ENCODE measurements at regions not wholly inside any gene's neighbourhood (a gene's known extent, or its start where the extent isn't known, plus 50 kb on each side); places are given as distances from the start of the nearest gene placed in this dataset.

DNA sequence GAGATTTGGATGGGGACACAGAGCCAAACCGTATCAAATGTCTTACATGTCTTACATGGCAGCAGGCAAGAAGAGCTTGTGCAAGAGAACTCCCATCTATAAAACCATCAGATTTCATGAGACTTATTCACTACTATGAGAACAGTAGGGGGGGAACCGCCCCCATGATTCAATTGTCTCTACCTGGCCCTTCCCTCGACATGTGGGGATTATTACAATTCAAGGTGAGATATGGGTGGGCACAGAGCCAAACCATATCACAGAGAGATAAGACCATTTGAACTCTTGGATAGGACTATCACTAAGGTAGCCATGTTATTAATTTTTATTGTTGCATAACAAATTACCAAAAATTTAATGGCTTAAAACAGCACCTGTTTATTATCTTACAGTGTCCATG is 611.7 kb downstream of the SOX6 start:
- H3K79me2 ChIP-seq (ENCODE audit: insufficient read depth, low read length): no peaks in the 10 kb centered on the region
- H3K36me3 ChIP-seq (replicated peaks in 1 of 2; ENCODE audit: control insufficient read depth in 1 of 2, insufficient read depth in 2 of 2, low read length in 2 of 2): no peaks in the 10 kb centered on the region
- H3K4me1 ChIP-seq (ENCODE audit: insufficient read depth, low read length): no peaks in the 10 kb centered on the region
- ATAC-seq (no peak), FAIRE-seq (no peak), DNase-seq (ENCODE audit: low spot score) (no peak)
- in situ Hi-C loops (cut with HindIII; ENCODE audit: extremely low pct_ligation_motif_present, low pct_unique_long_range_greater_than_20kb) (no loop called here), intact Hi-C loops (cut with micrococcal nuclease; ENCODE audit: unreplicated experiment) (no loop called here)
- H3K9ac ChIP-seq (ENCODE audit: insufficient read depth, low read depth, low read length): no peak overlapping the region
- H3K4me3 ChIP-seq (replicated peaks in 1 of 3; ENCODE audit: insufficient read depth in 1 of 3, low read depth in 2 of 3, low read length in 3 of 3): no peak overlapping the region
- ChIA-PET POLR2A (no interaction called here), CTCF (ENCODE audit: low intra/inter-chr PET ratio, low total read pairs) (no interaction called here)
- no TSS peak for BruUV-seq (replicated peaks)
- H3K27ac ChIP-seq (ENCODE audit: extremely low read length, insufficient read depth, low read length): no peak overlapping the region
- WGBS (ENCODE audit: low lambda C conversion rate): 0% methylated on average over 3 of the region's 3 CpGs
- no peaks in the 10 kb centered on the region for H3K9me3 ChIP-seq (ENCODE audit: low read length)
- H3K4me2 ChIP-seq (ENCODE audit: low read depth, low read length): no peak overlapping the region
- TF ChIP-seq ZNF260 (CRISPR knock-in tag; IDR thresholded peaks at IDR 0.05; ENCODE audit: borderline replicate concordance, low read depth) (no peak), BRD4 (CRISPR knock-in tag; IDR thresholded peaks at IDR 0.05) (no peak)
- TF ChIP-seq, protein P1, sequence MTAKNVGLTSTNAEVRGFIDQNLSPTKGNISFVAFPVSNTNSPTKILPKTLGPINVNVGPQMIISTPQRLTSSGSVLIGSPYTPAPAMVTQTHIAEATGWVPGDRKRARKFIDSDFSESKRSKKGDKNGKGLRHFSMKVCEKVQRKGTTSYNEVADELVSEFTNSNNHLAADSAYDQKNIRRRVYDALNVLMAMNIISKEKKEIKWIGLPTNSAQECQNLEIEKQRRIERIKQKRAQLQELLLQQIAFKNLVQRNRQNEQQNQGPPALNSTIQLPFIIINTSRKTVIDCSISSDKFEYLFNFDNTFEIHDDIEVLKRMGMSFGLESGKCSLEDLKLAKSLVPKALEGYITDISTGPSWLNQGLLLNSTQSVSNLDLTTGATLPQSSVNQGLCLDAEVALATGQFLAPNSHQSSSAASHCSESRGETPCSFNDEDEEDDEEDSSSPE (CRISPR knock-in tag; IDR thresholded peaks at IDR 0.05): no peak
- H2AFZ ChIP-seq (ENCODE audit: low read length): no peak overlapping the region
- no peaks in the 10 kb centered on the region for H3K27me3 ChIP-seq (ENCODE audit: control insufficient read depth in 1 of 2, insufficient read depth in 2 of 2, low read length in 2 of 2)
- no peaks in the 10 kb centered on the region for H4K20me1 ChIP-seq (ENCODE audit: insufficient read depth, low read length)

DNA sequence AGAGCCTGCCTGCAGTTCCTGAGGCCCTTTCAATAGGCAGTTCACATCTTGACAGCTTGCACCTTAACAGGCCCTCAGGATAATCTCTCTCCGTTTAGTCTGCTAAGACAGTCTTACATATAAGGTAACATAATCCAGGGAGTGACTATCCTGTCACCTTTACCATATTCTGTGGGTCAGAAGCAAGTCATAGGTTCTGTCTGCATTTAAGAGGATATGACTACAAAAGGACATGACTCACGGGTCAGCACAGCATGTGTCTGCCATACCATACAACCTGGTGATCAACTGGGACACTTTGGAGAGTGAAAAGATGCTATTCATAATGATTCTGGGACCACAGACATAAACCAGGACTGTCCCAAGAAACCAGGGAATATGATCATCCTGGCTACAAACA is 611.1 kb downstream of the SOX6 start:
- no peaks in the 10 kb centered on the region for H3K9me3 ChIP-seq (ENCODE audit: low read length)
- intact Hi-C loops (cut with micrococcal nuclease; ENCODE audit: unreplicated experiment) (no loop called here), in situ Hi-C loops (cut with HindIII; ENCODE audit: extremely low pct_ligation_motif_present, low pct_unique_long_range_greater_than_20kb) (no loop called here)
- H3K36me3 ChIP-seq (replicated peaks in 1 of 2; ENCODE audit: control insufficient read depth in 1 of 2, insufficient read depth in 2 of 2, low read length in 2 of 2): no peaks in the 10 kb centered on the region
- no peaks in the 10 kb centered on the region for H3K4me1 ChIP-seq (ENCODE audit: insufficient read depth, low read length)
- no peak overlapping the region for H3K4me2 ChIP-seq (ENCODE audit: low read depth, low read length)
- BruUV-seq (replicated peaks): no TSS peak
- H2AFZ ChIP-seq (ENCODE audit: low read length): no peak overlapping the region
- ChIA-PET CTCF (ENCODE audit: low intra/inter-chr PET ratio, low total read pairs) (no interaction called here), POLR2A (no interaction called here)
- no peaks in the 10 kb centered on the region for H3K79me2 ChIP-seq (ENCODE audit: insufficient read depth, low read length)
- no peaks in the 10 kb centered on the region for H3K27me3 ChIP-seq (ENCODE audit: control insufficient read depth in 1 of 2, insufficient read depth in 2 of 2, low read length in 2 of 2)
- H3K27ac ChIP-seq (ENCODE audit: extremely low read length, insufficient read depth, low read length): no peak overlapping the region
- WGBS (ENCODE audit: low lambda C conversion rate): 0% methylated on average over 2 of the region's 2 CpGs
- H3K4me3 ChIP-seq (replicated peaks in 1 of 3; ENCODE audit: insufficient read depth in 1 of 3, low read depth in 2 of 3, low read length in 3 of 3): no peak overlapping the region
- no peaks in the 10 kb centered on the region for H4K20me1 ChIP-seq (ENCODE audit: insufficient read depth, low read length)
- no peak for FAIRE-seq
- no peak overlapping the region for H3K9ac ChIP-seq (ENCODE audit: insufficient read depth, low read depth, low read length)
- no peak for DNase-seq (ENCODE audit: low spot score)
- no peak for ATAC-seq
- TF ChIP-seq, protein P2, sequence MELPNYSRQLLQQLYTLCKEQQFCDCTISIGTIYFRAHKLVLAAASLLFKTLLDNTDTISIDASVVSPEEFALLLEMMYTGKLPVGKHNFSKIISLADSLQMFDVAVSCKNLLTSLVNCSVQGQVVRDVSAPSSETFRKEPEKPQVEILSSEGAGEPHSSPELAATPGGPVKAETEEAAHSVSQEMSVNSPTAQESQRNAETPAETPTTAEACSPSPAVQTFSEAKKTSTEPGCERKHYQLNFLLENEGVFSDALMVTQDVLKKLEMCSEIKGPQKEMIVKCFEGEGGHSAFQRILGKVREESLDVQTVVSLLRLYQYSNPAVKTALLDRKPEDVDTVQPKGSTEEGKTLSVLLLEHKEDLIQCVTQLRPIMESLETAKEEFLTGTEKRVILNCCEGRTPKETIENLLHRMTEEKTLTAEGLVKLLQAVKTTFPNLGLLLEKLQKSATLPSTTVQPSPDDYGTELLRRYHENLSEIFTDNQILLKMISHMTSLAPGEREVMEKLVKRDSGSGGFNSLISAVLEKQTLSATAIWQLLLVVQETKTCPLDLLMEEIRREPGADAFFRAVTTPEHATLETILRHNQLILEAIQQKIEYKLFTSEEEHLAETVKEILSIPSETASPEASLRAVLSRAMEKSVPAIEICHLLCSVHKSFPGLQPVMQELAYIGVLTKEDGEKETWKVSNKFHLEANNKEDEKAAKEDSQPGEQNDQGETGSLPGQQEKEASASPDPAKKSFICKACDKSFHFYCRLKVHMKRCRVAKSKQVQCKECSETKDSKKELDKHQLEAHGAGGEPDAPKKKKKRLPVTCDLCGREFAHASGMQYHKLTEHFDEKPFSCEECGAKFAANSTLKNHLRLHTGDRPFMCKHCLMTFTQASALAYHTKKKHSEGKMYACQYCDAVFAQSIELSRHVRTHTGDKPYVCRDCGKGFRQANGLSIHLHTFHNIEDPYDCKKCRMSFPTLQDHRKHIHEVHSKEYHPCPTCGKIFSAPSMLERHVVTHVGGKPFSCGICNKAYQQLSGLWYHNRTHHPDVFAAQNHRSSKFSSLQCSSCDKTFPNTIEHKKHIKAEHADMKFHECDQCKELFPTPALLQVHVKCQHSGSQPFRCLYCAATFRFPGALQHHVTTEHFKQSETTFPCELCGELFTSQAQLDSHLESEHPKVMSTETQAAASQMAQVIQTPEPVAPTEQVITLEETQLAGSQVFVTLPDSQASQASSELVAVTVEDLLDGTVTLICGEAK (IDR thresholded peaks at IDR 0.05): no peak
- TF ChIP-seq, protein P2 (CRISPR knock-in tag; IDR thresholded peaks at IDR 0.05): no peak
- TF ChIP-seq ZNF619 (CRISPR knock-in tag; IDR thresholded peaks at IDR 0.05): no peak
- TF ChIP-seq ZNF274 (CRISPR knock-in tag; IDR thresholded peaks at IDR 0.05): no peak
- no peak for TF ChIP-seq ZNF562 (CRISPR knock-in tag; IDR thresholded peaks at IDR 0.05; ENCODE audit: borderline replicate concordance)
- no peak for TF ChIP-seq MED13 (CRISPR knock-in tag; IDR thresholded peaks at IDR 0.05)
- no peak for TF ChIP-seq ZNF546 (CRISPR knock-in tag; conservative IDR thresholded peaks at IDR 0.05)
- TF ChIP-seq ZNF766 (CRISPR knock-in tag; IDR thresholded peaks at IDR 0.05; ENCODE audit: borderline replicate concordance): no peak
